Kidney tubule cell (primary cell): ENCODE measurements at regions not wholly inside any gene's neighbourhood (a gene's known extent, or its start where the extent isn't known, plus 50 kb on each side); places are given as distances from the start of the nearest gene placed in this dataset.
"Not testable (repeated sequence)": the region's sequence is repeated elsewhere in the genome, so short reads cannot be mapped to it uniquely, and the experiment has no call there.

ENCODE experiments used
- DNase-seq: peaks from one replicate; pipeline ENCODE4 v3.0.0-alpha.2; 2018; ENCODE audit warnings: low spot score

- DNase-seq = not testable (repeated sequence)
Observed at GRCh38 chr10:42533866-42534265, 104.5 kb downstream of the ZNF33B start.

GRCh38 chr10:42532996-42533395 is 105.4 kb downstream of the ZNF33B start:
- DNase-seq = no peak

DNA sequence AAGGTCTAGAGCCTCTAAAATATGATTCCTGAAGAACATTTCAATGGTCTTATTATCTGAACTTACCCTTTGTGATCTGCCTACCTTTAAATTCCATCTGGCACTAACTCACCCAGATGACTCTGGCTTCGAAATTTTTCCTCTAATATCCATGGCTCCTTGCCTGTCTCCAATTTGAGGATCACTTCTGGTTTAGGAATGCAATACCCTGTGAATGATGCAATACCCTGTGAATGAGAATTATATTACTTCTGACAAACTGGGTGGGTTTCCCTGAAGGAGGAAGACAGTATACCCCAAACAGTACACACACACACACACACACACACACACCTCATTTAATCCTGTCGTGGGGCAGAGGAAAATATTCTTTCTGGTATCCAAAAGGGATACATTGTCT is 115.3 kb downstream of the ZNF33B start:
- DNase-seq = no peak

DNA sequence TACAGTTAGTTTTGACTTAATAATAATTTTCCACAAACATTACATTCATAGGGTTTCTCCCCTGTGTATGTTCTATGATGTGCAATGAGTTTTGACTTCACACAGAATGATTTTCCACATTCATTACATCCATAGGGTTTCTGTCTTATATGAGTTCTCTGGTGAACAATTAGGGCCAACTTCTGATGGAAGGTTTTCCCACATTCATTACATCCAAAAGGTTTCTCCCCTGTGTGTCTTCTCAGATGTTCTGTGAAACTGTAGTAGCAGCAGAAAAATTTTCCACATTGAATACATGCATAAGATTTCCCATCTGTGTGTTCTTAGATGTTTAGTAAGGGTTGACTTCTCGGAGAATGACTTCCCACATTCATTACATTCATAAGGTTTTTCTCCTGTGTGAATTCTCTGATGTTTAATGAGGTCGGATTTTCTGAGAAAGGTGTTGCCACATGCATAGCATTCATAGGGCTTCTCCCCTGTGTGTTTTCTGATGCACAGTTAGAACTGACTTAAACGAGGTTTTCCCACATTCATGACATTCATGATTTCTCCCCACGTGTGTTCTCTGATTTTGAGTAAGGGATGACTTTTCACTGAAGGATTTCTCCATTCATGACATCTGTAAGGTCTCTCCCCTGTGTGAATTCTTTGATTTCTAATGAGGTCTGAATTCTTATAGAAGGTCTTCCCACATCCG is 118.5 kb downstream of the ZNF33B start:
- DNase-seq = no peak

- no peak for DNase-seq
Observed at GRCh38 chr10:42519079-42519478, 119.3 kb downstream of the ZNF33B start.

GRCh38 chr10:42513921-42514320 is 124.4 kb downstream of the ZNF33B start:
- no peak for DNase-seq

DNA sequence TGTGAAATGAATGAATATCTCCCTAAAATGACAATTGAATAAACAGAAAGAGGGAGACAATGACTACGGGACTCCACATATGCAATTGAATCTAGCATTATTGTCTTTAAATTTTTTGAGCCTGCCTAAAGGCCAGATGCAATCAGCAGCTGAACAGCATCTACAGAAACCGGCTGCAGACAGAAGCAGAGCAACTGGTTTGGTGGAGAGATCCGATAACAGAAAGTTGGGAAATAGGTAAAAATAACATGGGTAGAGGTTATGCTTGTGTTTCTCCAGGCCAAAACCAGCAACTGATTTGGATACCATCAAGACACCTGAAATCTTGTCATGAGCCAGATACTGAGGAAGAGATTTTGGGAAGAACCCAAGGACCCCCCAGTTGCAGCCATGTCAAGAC is 146.6 kb downstream of the ZNF33B start:
- no peak for DNase-seq

DNA sequence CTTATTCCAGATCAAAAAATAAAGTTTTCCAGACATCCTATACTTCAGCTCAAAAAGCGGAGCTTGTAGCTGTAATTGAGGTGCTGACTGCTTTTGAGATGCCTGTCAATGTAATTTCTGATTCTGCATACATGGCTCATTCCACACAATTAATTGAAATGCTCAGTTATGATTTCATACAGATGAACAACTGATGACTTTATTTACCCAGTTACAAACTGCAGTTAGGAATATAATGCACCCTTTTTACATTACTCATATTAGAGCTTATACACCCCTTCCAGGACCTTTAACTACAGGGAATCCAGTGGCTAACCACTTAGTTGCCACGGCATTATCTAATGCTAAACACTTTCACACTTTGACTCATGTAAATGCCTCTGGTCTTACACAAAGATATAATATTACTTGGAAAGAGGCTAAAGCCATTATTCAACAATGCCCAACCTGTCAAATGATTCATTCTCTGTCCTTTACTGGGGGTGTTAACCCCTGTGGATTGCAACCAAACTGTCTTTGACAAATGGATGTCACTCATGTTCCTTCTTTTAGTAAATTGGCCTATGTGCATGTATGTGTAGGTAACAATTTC is 147.3 kb downstream of the ZNF33B start:
- peak; percentile 87 for DNase-seq

DNA sequence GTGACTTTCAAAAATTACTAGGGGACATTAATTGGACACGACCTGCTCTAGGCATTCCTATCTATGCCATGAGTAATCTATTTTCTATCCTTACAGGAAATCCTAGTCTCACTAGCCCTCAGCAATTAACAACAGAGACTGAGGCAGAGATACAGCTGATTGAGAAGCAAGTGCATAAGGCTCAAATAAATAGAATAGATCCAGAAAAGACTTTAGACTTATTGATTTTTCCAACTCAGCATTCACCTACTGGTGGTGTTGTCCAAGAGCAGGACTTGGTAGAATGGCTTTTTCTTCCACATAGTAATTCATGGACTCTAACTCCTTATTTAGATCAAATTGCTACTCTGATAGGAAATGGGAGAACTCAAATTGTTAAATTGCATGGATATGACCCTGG is 148.0 kb downstream of the ZNF33B start:
- no peak for DNase-seq

DNA sequence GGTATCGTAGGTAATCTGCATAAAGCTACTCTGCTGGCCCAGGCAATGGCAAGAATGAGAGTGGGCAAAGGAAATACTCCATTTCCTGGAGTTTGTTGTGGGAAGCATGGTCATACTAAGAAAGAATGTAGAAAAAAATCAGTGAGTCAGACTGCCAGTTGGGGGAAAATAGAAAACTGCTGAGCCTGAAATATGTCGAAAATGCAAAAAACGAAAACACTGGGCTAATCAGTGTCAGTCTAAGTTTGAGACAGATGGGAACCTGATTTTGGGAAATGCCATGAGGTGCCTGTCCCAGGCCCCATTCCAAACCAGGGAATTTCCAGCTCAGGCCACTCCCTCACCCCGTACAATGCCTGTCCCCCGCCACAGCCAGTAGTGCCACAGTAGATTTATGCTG is 150.0 kb downstream of the ZNF33B start:
- DNase-seq = peak; percentile 84

DNA sequence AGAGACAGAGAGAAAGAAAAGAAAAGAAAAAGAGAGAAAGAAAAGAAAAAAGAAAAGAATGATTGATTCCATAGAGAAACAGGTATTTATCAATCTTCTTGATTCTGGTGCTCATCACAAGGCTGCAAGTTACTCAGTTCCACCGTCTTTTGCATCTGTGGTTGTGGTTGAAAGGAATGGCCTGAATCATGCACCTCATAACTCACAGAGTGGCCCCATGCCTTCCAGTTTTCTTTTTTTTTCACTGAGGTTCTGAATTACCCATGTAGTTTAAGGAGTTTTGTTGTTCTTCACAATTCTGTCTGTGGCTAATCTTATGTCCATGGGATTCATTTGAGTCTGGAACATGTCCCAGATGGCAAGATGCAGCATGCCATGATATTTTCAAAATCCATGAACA is 156.0 kb downstream of the ZNF33B start:
- peak; percentile 16 for DNase-seq

DNA sequence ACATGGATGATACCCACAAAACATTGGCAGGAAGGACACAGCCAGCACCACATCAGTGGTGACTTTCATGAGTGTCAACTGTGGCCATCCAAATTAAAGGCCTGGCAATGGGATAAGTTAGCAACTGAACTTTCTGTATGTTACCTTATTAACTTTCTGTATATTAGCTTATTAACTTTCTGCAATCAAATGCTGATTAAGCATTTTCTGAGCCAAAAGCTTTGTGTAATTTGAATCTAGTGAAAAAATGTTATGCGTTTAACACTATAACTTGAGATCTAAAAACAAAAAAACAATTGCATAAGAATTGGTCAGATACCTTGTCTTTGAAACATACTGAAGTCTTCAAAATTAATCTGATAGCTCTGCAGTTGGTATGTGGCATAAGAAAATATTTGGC is 159.3 kb downstream of the ZNF33B start:
- no peak for DNase-seq

- DNase-seq = no peak
Observed at GRCh38 chr10:42477170-42477569, 161.2 kb downstream of the ZNF33B start.

GRCh38 chr10:42476101-42476500 is 162.3 kb downstream of the ZNF33B start:
- no peak for DNase-seq

GRCh38 chr10:42475168-42476098 is 162.9 kb downstream of the ZNF33B start:
- peak; percentile 81 for DNase-seq

- DNase-seq = no peak
Observed at GRCh38 chr10:42454313-42454712, 184.1 kb downstream of the ZNF33B start.

DNA sequence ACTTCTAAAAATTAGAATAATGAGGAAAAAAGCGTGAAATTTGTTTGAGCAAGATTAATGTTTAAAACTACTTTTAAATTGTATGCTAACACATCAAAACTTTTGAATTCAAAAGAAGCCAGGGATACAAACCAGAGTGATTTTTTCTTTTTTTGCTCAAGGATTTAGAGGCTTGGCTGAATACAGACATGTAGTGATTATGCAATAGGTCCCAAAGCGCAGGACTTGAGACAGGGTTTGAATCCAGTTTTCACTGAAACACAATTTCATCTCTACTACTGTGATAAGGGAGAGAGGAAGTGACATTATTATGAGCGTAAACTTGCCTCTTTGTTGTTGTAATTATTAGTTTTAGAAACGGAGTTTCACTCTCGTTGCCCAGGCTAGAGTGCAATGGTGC is 207.3 kb downstream of the ZNF33B start:
- no peak for DNase-seq

GRCh38 chr10:42428534-42428933 is 209.8 kb downstream of the ZNF33B start:
- DNase-seq = peak; percentile 19

GRCh38 chr10:42422911-42423310 is 215.5 kb downstream of the ZNF33B start:
- DNase-seq = no peak

DNA sequence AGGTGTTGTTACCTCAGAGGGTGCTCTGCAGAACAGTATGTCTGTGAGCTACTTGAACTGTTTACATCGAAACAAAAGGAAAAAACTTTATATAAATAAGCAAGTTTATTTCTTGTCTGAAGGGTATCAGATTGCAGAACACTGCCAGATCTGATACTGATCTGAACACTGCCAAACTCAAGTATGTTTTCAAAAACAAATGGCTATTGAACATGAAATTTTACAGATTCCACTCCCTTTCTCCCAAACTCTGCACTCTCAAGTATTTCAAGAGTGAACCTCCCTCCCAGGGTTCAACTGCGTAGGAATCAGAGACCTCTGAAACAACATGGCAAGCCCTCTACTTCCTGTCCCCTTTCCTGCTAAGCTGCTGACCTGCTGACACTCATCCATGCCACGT is 216.6 kb downstream of the ZNF33B start:
- no peak for DNase-seq

DNA sequence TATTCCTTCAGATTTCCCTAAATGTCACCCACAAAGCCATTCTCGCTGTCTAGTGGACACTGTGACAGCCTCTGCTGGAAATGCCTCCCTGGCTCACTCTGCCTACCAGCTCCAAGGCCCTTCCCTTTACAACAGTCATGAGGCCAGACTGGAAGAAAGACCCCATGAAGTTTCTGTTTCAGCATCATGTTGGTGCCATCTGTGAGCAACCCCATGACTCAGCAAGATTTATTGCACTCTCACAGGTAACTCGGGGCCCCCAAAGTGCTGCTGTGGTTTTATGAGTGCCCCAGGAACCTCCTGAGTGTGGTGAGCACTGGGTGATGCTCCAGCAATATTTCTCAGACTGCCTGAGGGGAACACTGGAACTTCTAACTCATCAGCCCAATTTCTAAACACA is 218.6 kb downstream of the ZNF33B start:
- no peak for DNase-seq

- no peak for DNase-seq
Observed at GRCh38 chr10:42380926-42381547, 257.3 kb downstream of the ZNF33B start.
